IPS-15b (cell line): ENCODE measurements at regions not wholly inside any gene's neighbourhood (a gene's known extent, or its start where the extent isn't known, plus 50 kb on each side); places are given as distances from the start of the nearest gene placed in this dataset.

Source experiments
- H3K27me3 ChIP-seq: one replicate; pipeline ENCODE4 v1.6.1; 2013; ENCODE audit warnings: low read length; ENCODE audit not compliant: control insufficient read depth, insufficient read depth
- H3K36me3 ChIP-seq: one replicate; pipeline ENCODE4 v1.6.1; 2013; ENCODE audit warnings: low read length; ENCODE audit not compliant: control insufficient read depth, insufficient read depth
- H3K4me1 ChIP-seq: one replicate; pipeline ENCODE4 v1.6.1; 2013; ENCODE audit warnings: mild to moderate bottlenecking, low read length; ENCODE audit not compliant: control insufficient read depth, insufficient read depth
- H3K4me3 ChIP-seq: one replicate; pipeline ENCODE4 v1.5.1; 2013; ENCODE audit warnings: low read depth, low read length
- H3K9ac ChIP-seq: one replicate; pipeline ENCODE4 v1.6.1; 2013; ENCODE audit warnings: low read depth, mild to moderate bottlenecking, low read length
- H3K9me3 ChIP-seq: one replicate; pipeline ENCODE4 v1.6.1; 2013; ENCODE audit warnings: mild to moderate bottlenecking, low read length; ENCODE audit not compliant: control insufficient read depth, insufficient read depth

DNA sequence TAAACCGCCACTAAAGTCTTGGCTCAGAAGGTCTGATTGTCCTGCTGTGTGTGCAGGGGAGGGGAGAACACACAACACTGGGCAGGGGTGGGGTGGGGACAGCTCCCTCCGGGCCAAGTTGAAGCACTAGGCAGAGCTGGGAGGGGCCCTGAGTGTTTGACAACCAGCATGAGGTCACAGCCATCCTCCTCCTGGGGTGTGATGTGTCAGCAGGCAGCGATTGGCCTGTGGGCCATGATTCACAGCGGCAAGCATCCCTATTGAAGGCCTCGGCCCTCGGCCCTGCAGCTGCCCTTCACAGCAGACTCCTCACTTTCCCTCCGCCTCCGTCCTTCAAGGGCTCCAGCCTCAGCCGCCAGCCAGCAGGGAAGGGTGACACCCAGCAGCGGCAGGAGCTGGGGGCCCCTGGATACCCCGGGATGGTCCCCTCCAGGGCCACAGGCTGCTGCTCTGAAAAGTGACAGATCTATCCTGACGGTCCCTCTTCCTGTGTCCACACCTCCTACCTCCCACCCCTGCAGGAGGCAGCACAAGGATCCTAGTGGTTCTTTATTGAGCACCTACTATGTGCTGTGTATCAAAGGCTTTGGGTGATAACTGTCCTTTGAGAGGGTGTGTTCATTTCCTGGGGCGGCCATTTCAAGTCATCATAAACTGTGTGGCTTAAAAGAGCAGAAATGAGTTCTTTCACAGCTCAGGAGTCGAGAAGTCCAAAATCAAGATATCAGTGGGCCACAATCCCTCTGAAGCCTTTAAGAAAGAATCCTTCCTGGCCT lies 66.0 kb upstream of the SLC25A33 start:
- Histone ChIP-seq H3K4me3 (no peak overlapping the region), H3K36me3 (no peaks in the 10 kb centered on the region), H3K9ac (no peak overlapping the region), H3K4me1 (no peaks in the 10 kb centered on the region), H3K27me3 (no peaks in the 10 kb centered on the region), H3K9me3 (no peaks in the 10 kb centered on the region)

DNA sequence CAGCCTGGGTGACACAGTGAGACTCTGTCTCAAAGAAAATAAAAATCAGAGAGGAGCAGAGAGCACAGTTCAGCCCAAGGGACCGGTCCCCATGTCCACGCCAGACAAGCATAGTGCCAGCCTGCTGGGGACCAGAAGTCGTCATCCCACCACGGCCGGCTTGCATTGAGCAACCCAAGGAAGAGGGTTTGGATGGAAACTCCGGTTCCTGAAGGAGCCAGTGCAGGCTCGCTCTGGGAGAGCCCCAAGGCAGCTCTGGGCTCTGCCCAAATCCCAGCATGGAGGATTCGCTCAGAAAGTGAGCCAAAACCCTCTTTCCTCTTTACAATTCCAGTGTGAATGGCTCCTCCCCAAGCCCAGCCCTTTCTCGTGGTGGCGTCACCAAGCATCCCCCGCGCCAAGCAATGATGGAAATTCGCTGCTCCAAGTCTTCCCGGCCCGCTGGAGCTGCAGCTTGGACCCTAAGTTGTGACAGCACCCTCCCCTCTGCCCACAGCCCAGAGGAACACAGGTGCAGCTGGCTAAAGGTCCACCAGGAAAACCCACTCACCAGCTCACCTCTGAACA lies 64.1 kb upstream of the SLC25A33 start:
- no peak overlapping the region for H3K4me3 ChIP-seq
- no peaks in the 10 kb centered on the region for H3K9me3 ChIP-seq
- no peak overlapping the region for H3K9ac ChIP-seq
- no peaks in the 10 kb centered on the region for H3K4me1 ChIP-seq
- H3K36me3 ChIP-seq: no peaks in the 10 kb centered on the region
- no peaks in the 10 kb centered on the region for H3K27me3 ChIP-seq

DNA sequence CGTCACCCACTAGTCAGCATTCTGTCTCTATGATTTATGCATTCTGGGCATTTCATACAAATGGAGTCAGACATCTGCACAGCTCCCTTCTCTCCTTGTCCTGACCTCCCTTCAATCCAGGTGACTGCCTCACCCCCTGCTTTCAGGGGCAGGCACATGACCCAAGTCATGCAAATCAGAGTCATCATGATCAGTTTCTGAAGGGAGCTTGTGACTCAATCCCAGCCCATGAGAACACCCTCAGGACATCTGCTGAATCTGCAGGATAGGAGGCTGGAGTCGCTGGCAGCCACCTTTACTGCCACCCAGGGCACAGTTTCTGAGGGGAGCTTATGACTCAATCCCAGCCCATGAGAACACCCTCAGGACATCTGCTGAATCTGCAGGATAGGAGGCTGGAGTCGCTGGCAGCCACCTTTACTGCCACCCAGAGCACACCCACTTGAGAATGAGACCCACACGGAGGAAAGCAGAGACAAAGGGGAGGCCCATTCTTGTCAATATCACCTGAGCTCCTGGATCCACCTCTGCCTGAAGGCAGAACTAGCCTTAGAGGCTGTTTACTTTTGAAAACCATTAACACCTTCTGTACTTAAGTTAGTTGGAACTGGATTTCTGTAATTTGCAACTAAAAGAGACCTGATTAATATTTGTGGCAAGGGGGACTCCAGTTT lies 62.3 kb upstream of the SLC25A33 start:
- no peak overlapping the region for H3K9ac ChIP-seq
- no peaks in the 10 kb centered on the region for H3K4me1 ChIP-seq
- H3K4me3 ChIP-seq: no peak overlapping the region
- no peaks in the 10 kb centered on the region for H3K9me3 ChIP-seq
- H3K27me3 ChIP-seq: no peaks in the 10 kb centered on the region
- H3K36me3 ChIP-seq: no peaks in the 10 kb centered on the region

DNA sequence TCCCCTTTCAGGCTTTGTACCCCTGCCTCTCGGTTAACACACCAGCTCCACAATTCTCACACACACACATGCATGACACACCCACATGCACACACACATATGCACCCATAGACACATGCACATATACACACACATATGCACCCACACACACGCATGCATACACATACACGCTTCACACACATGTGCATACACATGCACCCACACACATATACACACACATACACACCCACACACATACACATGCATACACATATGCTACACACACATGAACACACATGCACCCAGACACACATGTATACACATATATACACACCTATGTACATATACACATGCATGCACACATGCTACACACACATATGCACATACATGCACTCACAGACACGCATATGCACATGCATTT lies 61.7 kb upstream of the SLC25A33 start:
- Histone ChIP-seq H3K36me3 (no peaks in the 10 kb centered on the region), H3K27me3 (no peaks in the 10 kb centered on the region), H3K4me3 (no peak overlapping the region), H3K9me3 (no peaks in the 10 kb centered on the region), H3K4me1 (no peaks in the 10 kb centered on the region), H3K9ac (no peak overlapping the region)

DNA sequence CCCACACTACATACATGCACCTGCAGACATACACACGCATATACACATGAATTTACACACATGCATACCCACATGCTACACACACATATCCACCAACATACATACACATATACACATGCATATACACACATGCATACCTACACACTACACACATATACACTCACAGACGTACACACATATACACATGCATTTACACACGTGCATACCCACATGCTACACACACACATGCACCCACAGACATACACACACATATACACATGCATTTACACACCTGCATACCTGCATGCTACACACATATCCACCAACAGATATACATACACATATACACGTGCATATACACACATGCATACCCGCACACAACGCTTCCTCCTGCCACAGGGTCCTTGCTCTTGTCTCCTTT lies 61.2 kb upstream of the SLC25A33 start:
- Histone ChIP-seq H3K9me3 (no peaks in the 10 kb centered on the region), H3K4me1 (no peaks in the 10 kb centered on the region), H3K4me3 (no peak overlapping the region), H3K27me3 (no peaks in the 10 kb centered on the region), H3K9ac (no peak overlapping the region), H3K36me3 (no peaks in the 10 kb centered on the region)

DNA sequence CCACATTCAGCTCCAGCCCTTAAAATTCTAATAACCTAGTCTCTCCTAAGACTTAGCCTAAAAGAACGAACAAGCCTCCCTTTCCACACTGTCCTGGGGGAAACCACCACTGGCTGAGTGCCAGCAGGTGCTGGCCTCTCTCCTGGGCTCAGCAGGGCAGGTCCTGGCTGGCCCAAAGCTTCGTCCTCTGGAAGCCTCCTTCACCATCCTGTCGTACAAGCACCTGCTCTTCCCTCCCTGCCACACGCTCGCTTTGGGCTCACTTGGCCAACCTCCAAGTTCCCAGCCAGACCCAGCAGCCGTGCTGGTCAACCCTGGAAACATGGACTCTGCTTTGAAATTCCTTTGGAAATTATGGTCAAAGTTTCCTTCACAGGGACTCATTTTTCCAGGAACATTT lies 58.2 kb upstream of the SLC25A33 start:
- no peaks in the 10 kb centered on the region for H3K4me1 ChIP-seq

DNA sequence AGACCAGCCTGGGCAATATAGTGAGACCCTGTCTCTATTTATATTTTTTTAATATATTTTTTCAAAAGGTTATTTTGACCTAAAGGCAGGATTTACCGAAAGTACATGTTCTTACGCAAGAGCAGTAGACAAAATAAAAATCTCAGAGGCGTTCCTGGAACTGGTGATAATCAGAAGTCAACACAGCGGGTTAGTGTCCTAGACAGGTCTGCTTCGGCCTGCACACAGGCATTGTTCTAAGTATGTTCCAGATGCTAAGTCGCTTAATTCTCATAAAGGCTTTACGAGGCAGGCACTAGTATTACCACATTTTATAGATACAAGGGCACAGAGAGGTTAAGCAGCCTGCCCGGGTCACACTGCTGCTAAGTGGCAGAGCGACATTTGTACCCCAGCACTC lies 56.9 kb upstream of the SLC25A33 start:
- Histone ChIP-seq H3K4me1 (no peaks in the 10 kb centered on the region), H3K9me3 (no peaks in the 10 kb centered on the region), H3K4me3 (no peak overlapping the region), H3K27me3 (no peaks in the 10 kb centered on the region), H3K9ac (no peak overlapping the region), H3K36me3 (no peaks in the 10 kb centered on the region)

More for the DNA sequence above, 58.2 kb upstream of the SLC25A33 start:
- no peak overlapping the region for H3K9ac ChIP-seq
- no peaks in the 10 kb centered on the region for H3K36me3 ChIP-seq
- no peaks in the 10 kb centered on the region for H3K9me3 ChIP-seq
- no peak overlapping the region for H3K4me3 ChIP-seq
- H3K27me3 ChIP-seq: no peaks in the 10 kb centered on the region

DNA sequence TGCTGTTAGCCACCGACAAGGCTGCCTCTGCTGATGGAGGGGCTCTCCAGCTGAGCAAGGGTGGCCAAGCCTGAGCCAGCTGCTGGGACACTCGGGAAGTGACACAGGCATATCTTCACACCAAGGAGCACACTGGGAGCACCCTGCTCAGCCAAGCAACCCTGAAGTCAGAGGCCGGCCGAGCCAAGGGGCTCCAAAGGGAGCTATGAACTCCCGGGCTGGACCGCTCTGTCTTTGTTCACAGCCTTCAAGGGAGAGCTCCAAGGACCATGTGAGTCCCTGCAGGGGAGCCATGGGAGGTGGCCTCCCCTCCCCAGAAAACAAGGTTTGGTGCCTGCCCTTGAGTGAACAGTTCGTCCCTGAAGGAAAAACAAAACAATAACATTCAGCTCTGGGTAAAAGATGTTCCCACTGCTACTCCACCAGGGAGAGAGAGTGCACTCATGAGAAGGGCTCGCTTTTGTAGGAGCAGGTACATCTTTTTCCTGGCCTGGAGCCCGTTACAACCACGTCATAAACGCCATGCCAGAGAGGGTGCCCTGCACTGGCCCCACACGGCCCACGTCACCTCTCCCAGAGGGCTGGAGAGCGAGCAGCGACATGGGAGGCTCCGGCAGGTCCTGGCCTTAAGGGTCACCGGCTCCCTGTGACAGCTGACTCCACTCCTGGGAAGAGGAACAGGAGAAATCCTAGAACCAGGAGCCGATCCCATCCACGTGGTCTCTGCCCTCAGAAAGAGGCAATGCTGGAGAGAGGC lies 56.3 kb upstream of the SLC25A33 start:
- H3K36me3 ChIP-seq: no peaks in the 10 kb centered on the region
- H3K9me3 ChIP-seq: no peaks in the 10 kb centered on the region
- no peaks in the 10 kb centered on the region for H3K4me1 ChIP-seq
- no peak overlapping the region for H3K9ac ChIP-seq
- no peak overlapping the region for H3K4me3 ChIP-seq
- no peaks in the 10 kb centered on the region for H3K27me3 ChIP-seq

DNA sequence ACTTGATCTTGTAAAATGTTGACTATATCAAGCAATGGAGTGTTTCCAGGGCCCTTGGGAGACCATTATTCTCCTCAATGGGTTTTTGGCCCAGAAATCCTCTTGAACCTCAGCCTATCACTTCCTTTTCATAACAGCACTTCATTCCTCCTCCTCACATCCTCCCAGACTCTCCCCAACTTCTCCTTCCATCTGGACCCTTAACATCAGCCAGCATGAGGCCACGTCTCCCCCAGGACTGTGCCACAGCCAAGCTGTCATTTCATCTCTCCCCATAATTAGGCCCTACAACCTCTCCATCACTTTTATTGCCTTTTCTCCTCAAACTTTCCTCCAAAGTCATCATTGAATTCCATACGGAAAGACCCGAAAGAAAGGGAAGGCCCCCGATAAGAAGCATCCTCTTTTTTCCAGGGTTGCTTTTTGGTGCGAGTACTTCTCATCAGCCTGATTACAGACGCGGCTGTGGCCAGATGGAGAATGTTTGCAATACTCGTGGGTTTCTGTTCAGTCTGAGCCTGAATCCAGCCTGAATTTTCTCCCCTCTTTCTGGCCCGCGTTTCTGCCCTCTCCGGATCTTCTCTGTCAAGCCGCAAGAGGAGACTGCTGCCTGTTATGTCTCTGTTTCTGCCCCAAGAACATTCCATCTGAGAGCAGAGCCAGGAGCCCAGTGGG lies 52.7 kb upstream of the SLC25A33 start:
- Histone ChIP-seq H3K9ac (no peak overlapping the region), H3K4me3 (no peak overlapping the region), H3K9me3 (no peaks in the 10 kb centered on the region), H3K27me3 (no peaks in the 10 kb centered on the region), H3K4me1 (no peaks in the 10 kb centered on the region), H3K36me3 (no peaks in the 10 kb centered on the region)
